ENCODE measurements at regions not wholly inside any gene's neighbourhood (a gene's known extent, or its start where the extent isn't known, plus 50 kb on each side); places are given as distances from the start of the nearest gene placed in this dataset.
A peak's percentile ranks its signal among the peaks of the same experiment; 100 is the strongest.

DNA sequence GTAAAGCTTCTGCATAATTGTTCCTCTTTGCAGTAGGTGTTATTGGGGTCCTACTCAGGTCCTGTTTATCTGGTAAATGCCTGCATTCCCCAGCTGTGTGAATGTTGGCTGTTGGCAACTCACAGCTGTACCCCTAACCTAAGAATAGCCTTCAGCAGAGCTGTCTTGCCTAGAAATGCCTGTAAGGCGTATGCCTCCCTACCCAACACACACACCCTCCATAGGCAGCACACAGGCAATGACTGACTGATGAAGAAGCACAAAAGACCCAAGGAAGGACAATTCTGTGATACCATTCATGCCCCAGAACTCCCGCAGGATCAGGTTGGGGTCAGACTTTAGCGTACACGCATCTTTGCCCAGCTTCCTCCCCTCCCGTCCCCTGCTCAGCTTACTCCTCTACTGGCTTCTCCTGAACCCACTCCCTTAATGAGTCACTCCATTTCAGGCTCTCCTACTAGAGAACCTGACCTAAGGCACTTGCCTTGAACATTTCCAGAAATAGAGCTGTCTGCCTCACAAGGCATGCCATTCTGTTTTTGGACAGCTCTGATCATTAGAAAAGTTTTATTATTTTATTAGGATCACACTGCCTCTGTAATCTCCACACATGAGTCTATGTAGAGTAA, 99.2 kb upstream of the PIK3CG start:
- no peak overlapping the region for H3K27ac Mint-ChIP-seq
- H3K4me1 Mint-ChIP-seq (ENCODE audit: low read depth): peaks cover 16% of the 10 kb centered on the region
- no peaks in the 10 kb centered on the region for H3K36me3 Mint-ChIP-seq (ENCODE audit: low read depth)
- no peak overlapping the region for H3K4me3 Mint-ChIP-seq
- no peaks in the 10 kb centered on the region for H3K27me3 Mint-ChIP-seq (ENCODE audit: low read depth)
- H3K9me3 Mint-ChIP-seq: no peaks in the 10 kb centered on the region

DNA sequence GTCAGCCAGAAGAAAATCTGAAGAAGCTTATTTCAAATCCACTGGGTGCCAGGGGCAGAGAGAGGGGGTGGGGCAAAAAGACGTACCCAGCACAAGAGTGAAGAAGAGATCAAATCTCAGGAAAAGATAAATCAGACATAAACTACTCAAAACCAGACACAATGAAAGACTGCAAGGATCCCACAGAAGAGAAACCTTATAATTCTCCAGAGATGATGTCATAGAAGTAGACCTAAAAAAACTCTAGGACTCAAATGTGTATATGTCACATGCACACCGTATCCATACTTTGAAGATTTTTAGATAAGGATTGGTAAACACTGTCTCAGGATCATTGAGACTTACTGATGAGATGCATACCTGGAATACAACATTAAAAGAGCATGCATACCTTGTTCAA, 98.5 kb upstream of the PIK3CG start:
- Mint-ChIP-seq H3K4me1 (ENCODE audit: low read depth) (peaks cover 16% of the 10 kb centered on the region), H3K36me3 (ENCODE audit: low read depth) (no peaks in the 10 kb centered on the region), H3K4me3 (no peak overlapping the region), H3K27ac (no peak overlapping the region), H3K27me3 (ENCODE audit: low read depth) (no peaks in the 10 kb centered on the region), H3K9me3 (no peaks in the 10 kb centered on the region)

DNA sequence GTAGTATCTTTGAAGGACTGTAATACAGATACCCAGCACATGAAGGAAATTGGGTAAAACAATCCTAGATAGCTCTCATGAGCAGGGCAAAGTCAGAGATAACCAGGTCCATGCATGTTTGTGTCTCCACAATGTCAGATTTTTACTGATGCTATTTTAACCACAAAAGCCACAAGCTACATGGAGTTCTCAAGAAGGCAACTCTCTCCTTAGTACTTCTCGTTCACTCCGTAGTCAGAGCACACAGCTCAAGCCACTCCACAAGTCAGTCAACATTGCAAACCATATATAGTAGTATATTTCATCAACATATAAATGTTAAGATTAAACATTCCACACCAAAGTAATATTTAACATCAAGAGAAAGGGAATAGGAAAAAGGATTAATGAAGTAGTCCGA, 98.0 kb upstream of the PIK3CG start:
- Mint-ChIP-seq H3K36me3 (ENCODE audit: low read depth) (no peaks in the 10 kb centered on the region), H3K4me3 (no peak overlapping the region), H3K4me1 (ENCODE audit: low read depth) (peaks cover 16% of the 10 kb centered on the region), H3K27me3 (ENCODE audit: low read depth) (no peaks in the 10 kb centered on the region), H3K9me3 (no peaks in the 10 kb centered on the region), H3K27ac (peak overlapping the region; percentile 15)

DNA sequence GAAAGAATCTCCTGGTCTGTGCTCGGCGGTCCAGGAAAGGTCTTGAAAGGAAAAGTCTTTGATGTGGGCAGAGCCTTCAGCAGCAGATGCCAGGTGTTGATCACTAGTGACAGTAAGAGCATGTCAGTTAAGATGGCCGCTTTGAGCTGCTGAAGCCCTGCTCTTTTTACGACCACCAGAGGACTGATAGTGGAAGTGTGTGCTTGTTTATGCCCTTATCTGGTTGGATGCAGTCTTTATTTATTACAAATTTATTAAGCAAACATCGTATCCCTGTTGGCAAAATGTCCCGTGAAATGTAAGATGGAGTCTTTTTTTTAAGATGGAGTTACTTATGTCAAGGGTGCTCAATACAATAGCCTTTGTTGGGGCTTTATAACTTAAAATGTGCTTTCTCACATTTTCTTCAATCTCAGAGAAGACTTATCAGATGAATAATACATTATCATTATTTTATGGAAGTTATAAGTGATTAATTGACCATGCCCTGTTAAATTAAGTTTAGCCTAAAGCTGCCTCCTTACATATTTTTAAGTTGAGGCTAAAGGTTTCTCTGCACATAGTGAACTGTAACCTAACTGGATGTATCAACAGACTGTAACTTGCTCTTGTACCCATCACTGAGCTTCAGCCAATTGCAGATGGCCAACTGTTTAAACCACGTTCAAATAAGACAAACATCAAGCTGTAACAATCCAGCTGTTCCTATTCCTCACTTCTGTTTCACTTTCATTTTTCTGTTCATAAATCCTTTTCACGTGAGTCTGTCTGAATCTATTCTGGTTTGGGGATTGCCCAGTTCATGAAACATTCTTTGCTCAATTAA, 97.4 kb upstream of the PIK3CG start:
- no peaks in the 10 kb centered on the region for H3K36me3 Mint-ChIP-seq (ENCODE audit: low read depth)
- no peaks in the 10 kb centered on the region for H3K27me3 Mint-ChIP-seq (ENCODE audit: low read depth)
- H3K4me3 Mint-ChIP-seq: peak overlapping the region; percentile 47
- no peaks in the 10 kb centered on the region for H3K9me3 Mint-ChIP-seq
- H3K27ac Mint-ChIP-seq: peak overlapping the region; percentile 45
- peaks cover 17% of the 10 kb centered on the region for H3K4me1 Mint-ChIP-seq (ENCODE audit: low read depth)

DNA sequence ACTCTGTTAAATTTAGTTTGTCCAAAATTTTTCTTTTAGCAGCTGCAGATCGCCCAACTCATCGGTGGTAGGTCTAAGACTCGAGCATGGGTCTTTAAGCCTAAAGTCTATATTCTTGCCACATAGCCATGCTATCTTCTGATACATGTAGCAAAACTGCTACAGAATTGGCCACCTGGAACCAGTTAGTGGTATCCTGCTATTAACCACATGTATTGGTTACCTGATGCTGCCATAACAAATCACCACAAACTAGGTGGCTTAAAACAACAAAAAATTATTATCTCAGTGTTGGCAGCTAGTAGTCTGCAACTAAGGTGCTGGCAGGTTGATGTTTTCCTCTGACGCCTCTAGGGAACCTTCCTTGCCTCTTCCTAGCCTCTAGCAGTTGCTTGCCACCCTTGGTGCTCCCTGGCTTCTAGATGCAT, 96.7 kb upstream of the PIK3CG start:
- peak overlapping the region; percentile 50 for H3K27ac Mint-ChIP-seq
- H3K36me3 Mint-ChIP-seq (ENCODE audit: low read depth): no peaks in the 10 kb centered on the region
- peak overlapping the region; percentile 47 for H3K4me3 Mint-ChIP-seq
- H3K4me1 Mint-ChIP-seq (ENCODE audit: low read depth): peaks cover 18% of the 10 kb centered on the region
- no peaks in the 10 kb centered on the region for H3K27me3 Mint-ChIP-seq (ENCODE audit: low read depth)
- no peaks in the 10 kb centered on the region for H3K9me3 Mint-ChIP-seq

DNA sequence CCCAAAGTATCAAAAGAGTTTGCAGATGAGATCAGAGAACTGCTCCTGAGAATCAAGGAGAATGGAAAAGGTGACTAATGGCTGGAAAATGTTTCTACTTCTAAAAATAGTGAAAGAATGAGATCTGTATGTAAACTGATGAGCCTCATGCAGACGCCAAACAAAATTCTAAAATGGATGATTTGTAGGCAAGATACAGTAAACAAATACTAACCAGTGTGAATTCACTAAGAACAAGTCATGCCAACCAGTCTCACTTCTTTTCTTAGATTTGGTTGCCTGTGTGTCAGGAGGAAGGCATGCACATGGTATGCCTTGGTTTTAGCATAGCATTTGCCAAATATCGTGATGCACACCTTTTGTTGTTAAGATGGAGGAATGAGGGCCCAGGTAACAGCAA, 94.9 kb upstream of the PIK3CG start:
- H3K27ac Mint-ChIP-seq: no peak overlapping the region
- no peaks in the 10 kb centered on the region for H3K9me3 Mint-ChIP-seq
- H3K4me3 Mint-ChIP-seq: no peak overlapping the region
- no peaks in the 10 kb centered on the region for H3K27me3 Mint-ChIP-seq (ENCODE audit: low read depth)
- no peaks in the 10 kb centered on the region for H3K36me3 Mint-ChIP-seq (ENCODE audit: low read depth)
- H3K4me1 Mint-ChIP-seq (ENCODE audit: low read depth): peaks cover 18% of the 10 kb centered on the region

DNA sequence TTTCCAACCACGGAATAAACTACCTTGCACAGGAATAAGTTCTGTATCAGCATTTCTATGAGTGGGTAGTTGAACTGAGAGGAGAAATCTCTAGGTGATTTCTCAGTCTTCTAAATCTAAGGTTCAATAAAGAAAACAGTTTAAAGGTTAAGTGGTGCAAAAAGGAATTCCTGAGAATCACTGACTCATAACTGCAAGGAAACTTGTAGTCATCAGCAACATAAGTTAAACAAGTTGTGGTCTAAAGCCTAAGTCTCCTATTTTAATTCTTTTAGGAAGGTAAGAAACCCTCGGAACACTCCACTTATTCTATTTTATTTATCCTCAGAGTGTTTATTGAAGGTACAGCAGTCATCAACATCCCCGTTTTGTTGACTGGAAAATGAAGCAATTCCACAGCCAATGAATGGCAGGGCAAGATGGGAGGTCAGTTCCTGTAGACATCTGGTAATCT, 92.4 kb upstream of the PIK3CG start:
- Mint-ChIP-seq H3K36me3 (ENCODE audit: low read depth) (no peaks in the 10 kb centered on the region), H3K4me3 (no peak overlapping the region), H3K27ac (no peak overlapping the region), H3K9me3 (no peaks in the 10 kb centered on the region), H3K4me1 (ENCODE audit: low read depth) (peaks cover 10% of the 10 kb centered on the region), H3K27me3 (ENCODE audit: low read depth) (no peaks in the 10 kb centered on the region)

DNA sequence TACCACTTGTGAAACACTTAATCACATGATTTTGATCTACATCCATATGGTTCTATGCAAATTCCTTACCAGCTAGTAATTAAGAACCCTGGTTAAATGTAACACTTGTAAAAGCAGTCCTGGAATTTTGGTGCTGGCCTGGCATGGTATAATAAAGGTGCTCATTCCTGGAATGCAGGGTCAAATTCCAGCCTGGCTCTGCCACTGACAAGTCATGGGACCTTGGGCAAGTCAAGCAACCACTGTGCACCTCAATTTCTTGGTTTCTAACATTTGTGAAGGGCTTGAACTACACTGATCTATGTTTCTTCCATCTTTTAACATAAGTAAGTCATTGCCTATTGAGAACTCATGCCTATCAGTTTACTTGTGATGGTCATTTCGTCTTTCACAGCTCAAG, 91.9 kb upstream of the PIK3CG start:
- Mint-ChIP-seq H3K9me3 (no peaks in the 10 kb centered on the region), H3K4me1 (ENCODE audit: low read depth) (peaks cover 5% of the 10 kb centered on the region), H3K36me3 (ENCODE audit: low read depth) (no peaks in the 10 kb centered on the region), H3K27ac (no peak overlapping the region), H3K4me3 (no peak overlapping the region), H3K27me3 (ENCODE audit: low read depth) (no peaks in the 10 kb centered on the region)

DNA sequence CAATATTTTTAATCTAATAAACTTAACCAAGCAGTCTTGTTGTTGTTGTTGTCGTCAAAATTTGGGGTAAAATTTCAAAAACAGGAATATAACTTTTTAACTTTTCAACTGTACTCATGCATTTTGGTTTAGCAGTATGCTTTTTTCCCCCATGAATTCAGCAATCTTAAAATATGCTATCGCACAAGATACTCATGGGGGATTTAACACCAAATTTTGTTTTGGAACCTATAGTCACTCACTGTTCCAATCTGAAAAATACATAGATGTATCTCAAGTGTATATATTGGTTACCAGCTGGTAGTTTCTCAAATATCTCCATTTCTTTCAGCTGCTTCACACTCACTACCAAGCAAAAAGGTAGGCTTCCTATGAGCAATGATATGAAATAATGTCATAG, 91.4 kb upstream of the PIK3CG start:
- no peaks in the 10 kb centered on the region for H3K36me3 Mint-ChIP-seq (ENCODE audit: low read depth)
- H3K4me3 Mint-ChIP-seq: no peak overlapping the region
- H3K4me1 Mint-ChIP-seq (ENCODE audit: low read depth): peaks cover 3% of the 10 kb centered on the region
- H3K9me3 Mint-ChIP-seq: no peaks in the 10 kb centered on the region
- H3K27ac Mint-ChIP-seq: no peak overlapping the region
- no peaks in the 10 kb centered on the region for H3K27me3 Mint-ChIP-seq (ENCODE audit: low read depth)

DNA sequence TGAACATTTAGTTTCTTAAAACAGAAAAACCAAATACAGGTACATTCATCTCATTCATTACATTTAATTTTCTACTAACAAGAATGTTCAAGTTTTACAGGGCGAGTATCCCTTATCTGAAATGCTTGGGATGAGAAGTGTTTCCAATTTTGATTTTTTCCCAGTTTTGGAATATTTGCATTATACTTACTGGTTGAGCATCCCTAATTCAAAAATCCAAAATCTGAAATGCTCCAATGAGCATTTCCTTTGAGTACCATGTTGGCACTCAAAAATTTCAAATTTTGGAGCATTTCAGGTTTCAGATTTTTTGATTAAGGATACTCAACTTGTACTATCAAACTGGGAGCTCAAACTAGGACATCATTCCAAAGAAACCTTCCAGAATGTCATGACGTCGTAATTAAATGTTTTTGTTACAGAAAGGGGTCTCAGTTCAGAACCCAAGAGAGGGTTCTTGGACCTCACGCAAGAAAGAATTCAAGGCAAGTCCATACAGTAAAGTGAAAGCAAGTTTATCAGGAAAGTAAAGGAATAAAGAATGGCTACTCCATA, 90.8 kb upstream of the PIK3CG start:
- Mint-ChIP-seq H3K9me3 (no peaks in the 10 kb centered on the region), H3K4me3 (no peak overlapping the region), H3K27ac (no peak overlapping the region), H3K27me3 (ENCODE audit: low read depth) (no peaks in the 10 kb centered on the region), H3K36me3 (ENCODE audit: low read depth) (no peaks in the 10 kb centered on the region), H3K4me1 (ENCODE audit: low read depth) (peaks cover 2% of the 10 kb centered on the region)

DNA sequence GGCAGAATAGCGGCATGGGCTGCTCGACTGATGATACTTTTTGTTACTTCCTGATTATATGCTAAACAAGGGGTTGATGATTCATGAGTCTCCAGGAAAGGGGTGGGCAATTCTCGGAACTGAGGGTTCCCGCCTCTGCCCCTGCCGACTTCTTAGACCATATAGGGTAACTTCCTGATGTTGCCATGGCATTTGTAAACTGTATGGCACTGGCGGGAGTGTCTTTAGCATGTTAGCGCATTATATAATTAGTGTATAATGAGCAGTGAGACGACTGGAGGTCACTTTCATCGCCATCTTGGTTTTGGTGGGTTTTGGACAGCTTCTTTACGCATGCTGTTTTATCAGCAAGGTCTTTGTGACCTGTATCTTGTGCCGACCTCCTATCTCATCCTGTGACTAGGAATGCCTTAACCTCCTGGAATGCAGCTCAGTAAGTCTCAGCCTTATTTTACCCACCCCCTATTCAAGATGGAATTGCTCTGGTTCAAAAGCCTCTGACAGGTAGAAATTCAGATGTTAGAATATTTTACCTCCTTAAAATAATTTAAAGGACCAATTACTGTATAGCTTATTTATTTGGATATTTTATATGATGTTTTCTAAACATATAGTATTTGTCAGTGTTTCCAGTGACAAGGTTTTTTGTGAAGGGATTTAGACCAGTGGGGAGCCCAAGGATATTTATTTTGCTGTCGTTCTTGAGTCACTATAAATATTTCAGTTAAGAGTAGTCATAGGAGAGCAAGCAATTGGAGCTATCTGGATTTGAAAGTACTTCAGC, 90.1 kb upstream of the PIK3CG start:
- Mint-ChIP-seq H3K9me3 (no peaks in the 10 kb centered on the region), H3K27me3 (ENCODE audit: low read depth) (no peaks in the 10 kb centered on the region), H3K4me3 (no peak overlapping the region), H3K4me1 (ENCODE audit: low read depth) (peaks cover 2% of the 10 kb centered on the region), H3K36me3 (ENCODE audit: low read depth) (no peaks in the 10 kb centered on the region), H3K27ac (no peak overlapping the region)

DNA sequence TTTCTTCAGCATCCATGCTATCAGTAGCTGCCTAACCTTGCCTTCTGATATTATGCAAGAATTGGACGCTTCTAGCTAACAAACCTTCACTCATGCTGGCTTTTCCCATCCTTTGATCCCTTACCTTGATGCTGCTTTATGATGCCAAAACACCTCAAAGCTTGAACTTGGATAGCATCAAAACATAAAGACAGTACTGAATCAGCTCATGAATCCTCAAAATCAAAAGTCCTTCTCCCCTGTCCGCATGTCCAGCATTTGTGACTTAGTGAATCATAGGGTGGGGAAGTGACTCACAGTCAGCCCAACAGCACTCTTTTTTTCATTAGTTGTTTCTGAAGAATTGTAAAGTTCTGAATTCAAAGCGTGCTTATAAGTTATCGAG, 89.5 kb upstream of the PIK3CG start:
- peaks cover 2% of the 10 kb centered on the region for H3K4me1 Mint-ChIP-seq (ENCODE audit: low read depth)
- H3K36me3 Mint-ChIP-seq (ENCODE audit: low read depth): no peaks in the 10 kb centered on the region
- H3K9me3 Mint-ChIP-seq: no peaks in the 10 kb centered on the region
- H3K4me3 Mint-ChIP-seq: no peak overlapping the region
- no peaks in the 10 kb centered on the region for H3K27me3 Mint-ChIP-seq (ENCODE audit: low read depth)
- H3K27ac Mint-ChIP-seq: no peak overlapping the region

DNA sequence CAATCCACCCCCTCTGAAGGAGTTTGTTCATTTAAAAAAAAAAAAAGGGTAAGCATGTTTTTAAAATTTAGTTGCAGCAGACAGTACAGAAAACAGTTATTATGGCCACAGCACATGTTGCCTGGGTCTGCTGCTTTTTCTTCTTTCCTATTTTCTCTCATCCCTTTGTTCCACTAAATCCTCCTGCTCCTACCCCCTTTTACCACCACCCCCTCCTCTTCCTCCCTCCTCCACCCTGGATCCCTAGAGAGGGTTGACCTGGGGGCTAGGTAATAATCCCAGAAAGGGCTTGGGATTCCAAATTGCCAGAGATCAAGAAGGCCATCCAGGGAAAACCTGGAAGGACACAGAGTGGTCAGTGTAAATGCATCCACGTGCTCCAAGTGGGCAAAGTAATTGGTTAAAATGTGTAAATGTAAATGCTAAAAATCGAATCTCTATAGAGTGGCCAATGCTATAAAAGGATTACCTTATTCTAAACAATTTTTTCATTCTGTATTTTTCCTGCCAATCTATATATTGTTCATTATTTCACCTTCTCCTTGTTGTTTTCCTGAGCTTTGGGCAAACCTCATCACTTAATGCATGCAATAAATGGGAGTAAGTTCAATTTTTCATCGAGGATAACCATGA, 89.0 kb upstream of the PIK3CG start:
- H3K4me3 Mint-ChIP-seq: no peak overlapping the region
- no peak overlapping the region for H3K27ac Mint-ChIP-seq
- H3K9me3 Mint-ChIP-seq: no peaks in the 10 kb centered on the region
- peaks cover 2% of the 10 kb centered on the region for H3K4me1 Mint-ChIP-seq (ENCODE audit: low read depth)
- H3K36me3 Mint-ChIP-seq (ENCODE audit: low read depth): no peaks in the 10 kb centered on the region
- H3K27me3 Mint-ChIP-seq (ENCODE audit: low read depth): no peaks in the 10 kb centered on the region

DNA sequence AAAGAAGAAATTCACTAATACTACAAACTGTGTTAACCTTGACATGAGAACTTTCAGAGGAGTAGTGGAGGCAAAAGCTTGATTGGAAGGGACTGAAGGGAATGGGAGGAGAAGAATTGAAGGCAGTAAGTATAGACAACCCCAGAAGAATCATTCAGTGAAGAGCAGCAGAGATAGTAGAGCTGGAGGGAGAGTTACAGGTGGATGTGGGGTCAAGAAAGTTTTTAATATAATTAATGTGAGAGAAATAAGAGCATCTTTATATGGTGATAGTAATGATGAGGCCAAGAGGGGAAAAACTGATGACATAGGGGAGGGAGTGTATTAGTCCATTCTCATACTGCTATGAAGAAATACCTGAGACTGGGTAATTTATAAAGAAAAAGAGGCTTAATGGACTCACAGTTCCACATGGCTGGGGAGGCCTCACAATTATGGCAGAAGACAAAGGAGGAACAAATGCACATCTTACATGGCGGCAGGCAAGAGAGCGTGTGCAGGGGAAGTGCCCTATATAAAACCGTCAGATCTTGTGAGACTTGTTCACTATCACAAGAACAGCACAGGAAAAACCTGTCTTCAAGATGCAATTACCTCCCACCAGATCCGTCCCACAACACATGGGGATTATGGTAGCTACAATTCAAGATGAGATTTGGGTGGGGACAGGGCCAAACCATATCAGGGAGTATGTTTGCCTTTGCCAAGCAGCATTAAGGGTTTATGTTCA, 88.3 kb upstream of the PIK3CG start:
- no peaks in the 10 kb centered on the region for H3K9me3 Mint-ChIP-seq
- H3K4me1 Mint-ChIP-seq (ENCODE audit: low read depth): peaks cover 2% of the 10 kb centered on the region
- H3K4me3 Mint-ChIP-seq: no peak overlapping the region
- no peaks in the 10 kb centered on the region for H3K36me3 Mint-ChIP-seq (ENCODE audit: low read depth)
- H3K27ac Mint-ChIP-seq: no peak overlapping the region
- no peaks in the 10 kb centered on the region for H3K27me3 Mint-ChIP-seq (ENCODE audit: low read depth)
